ENCODE measurements at regions not wholly inside any gene's neighbourhood (a gene's known extent, or its start where the extent isn't known, plus 50 kb on each side); places are given as distances from the start of the nearest gene placed in this dataset.

DNA sequence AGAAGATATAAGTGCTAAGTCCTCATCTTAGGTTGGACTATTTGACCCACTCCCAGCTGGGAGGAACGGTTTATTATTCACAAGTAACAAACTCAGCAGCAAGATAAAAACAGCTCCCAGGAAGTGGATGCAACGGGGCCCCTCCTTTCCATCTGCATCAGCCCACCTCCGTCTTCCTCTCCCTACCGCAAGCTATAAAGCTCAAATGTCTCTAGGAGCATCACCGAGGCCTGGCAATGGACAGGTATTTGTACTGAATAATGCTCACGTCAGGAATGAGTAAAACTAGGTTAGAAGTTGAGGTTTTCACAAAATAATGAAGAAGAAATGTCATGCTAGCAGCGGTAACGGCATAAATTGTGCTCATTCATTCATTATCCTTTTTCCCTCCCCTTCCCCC is 408.7 kb upstream of the PSMD7 start:
- TF ChIP-seq, protein P1, sequence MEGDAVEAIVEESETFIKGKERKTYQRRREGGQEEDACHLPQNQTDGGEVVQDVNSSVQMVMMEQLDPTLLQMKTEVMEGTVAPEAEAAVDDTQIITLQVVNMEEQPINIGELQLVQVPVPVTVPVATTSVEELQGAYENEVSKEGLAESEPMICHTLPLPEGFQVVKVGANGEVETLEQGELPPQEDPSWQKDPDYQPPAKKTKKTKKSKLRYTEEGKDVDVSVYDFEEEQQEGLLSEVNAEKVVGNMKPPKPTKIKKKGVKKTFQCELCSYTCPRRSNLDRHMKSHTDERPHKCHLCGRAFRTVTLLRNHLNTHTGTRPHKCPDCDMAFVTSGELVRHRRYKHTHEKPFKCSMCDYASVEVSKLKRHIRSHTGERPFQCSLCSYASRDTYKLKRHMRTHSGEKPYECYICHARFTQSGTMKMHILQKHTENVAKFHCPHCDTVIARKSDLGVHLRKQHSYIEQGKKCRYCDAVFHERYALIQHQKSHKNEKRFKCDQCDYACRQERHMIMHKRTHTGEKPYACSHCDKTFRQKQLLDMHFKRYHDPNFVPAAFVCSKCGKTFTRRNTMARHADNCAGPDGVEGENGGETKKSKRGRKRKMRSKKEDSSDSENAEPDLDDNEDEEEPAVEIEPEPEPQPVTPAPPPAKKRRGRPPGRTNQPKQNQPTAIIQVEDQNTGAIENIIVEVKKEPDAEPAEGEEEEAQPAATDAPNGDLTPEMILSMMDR (IDR thresholded peaks at IDR 0.05): no peak
- no peak for TF ChIP-seq POLR2A (IDR thresholded peaks at IDR 0.05)
